OCI-LY7 (cell line): ENCODE measurements at regions not wholly inside any gene's neighbourhood (a gene's known extent, or its start where the extent isn't known, plus 50 kb on each side); places are given as distances from the start of the nearest gene placed in this dataset.
"Not testable (repeated sequence)": the region's sequence is repeated elsewhere in the genome, so short reads cannot be mapped to it uniquely, and the experiment has no call there.

Experiments used
- BruUV-seq: library from RNA; stranded (reverse); fragments of 400-500 nt; replicated peaks from 2 replicates; lab custom pipeline; 2021; lab: Mats Ljungman, UMichigan
- CTCF ChIA-PET: fragments of 300-600 bp; sonication (Branson Sonifier 250); formaldehyde crosslinking; loops from one replicate; lab custom pipeline; 2022; ENCODE audit warnings: antibody characterized with exemption; ENCODE audit not compliant: unreplicated experiment; lab: Charles Lee
- POLR2A ChIA-PET: fragments of 300-600 bp; sonication (Branson Sonifier 250); formaldehyde crosslinking; loops from one replicate; lab custom pipeline; 2022; ENCODE audit warnings: antibody characterized with exemption; lab: Charles Lee
- DNase-seq: peaks from one replicate; pipeline ENCODE4 v3.0.0-alpha.2; 2015; ENCODE audit warnings: low spot score
- H2AFZ ChIP-seq: fragments of 200-600 bp; sonication (generic), shearing (Covaris generic); 2 replicates; pipeline ENCODE4 v1.6.1; 2014; ENCODE audit warnings: mild to moderate bottlenecking, antibody characterized with exemption, low read length, moderate library complexity
- H3K27ac ChIP-seq: fragments of 200-600 bp; sonication (generic); 2 replicates; pipeline ENCODE4 v1.5.1; 2014; ENCODE audit warnings: mixed run types, low read depth, mild to moderate bottlenecking, moderate library complexity, low read length, inconsistent platforms; ENCODE audit not compliant: poor library complexity, severe bottlenecking
- H3K36me3 ChIP-seq: fragments of 200-600 bp; sonication (generic); 2 replicates; pipeline ENCODE4 v1.6.1; 2014; ENCODE audit warnings: mild to moderate bottlenecking, antibody characterized with exemption, low read length, moderate library complexity, mixed read lengths; ENCODE audit not compliant: insufficient read depth
- H3K4me1 ChIP-seq: fragments of 200-600 bp; sonication (generic); 2 replicates; pipeline ENCODE4 v1.5.1; 2014; ENCODE audit warnings: mild to moderate bottlenecking, low read length; ENCODE audit not compliant: insufficient read depth, poor library complexity, severe bottlenecking
- H3K4me2 ChIP-seq: fragments of 200-600 bp; sonication (generic); 2 replicates; pipeline ENCODE4 v1.6.1; 2014; ENCODE audit warnings: mild to moderate bottlenecking, low read length
- H3K4me3 ChIP-seq: fragments of 200-600 bp; sonication (generic); 2 replicates; pipeline ENCODE4 v1.5.1; 2014; ENCODE audit warnings: mild to moderate bottlenecking, low read depth, low read length; ENCODE audit not compliant: poor library complexity, severe bottlenecking
- H3K79me2 ChIP-seq: fragments of 200-600 bp; sonication (generic); 2 replicates; pipeline ENCODE4 v1.6.1; 2016; ENCODE audit warnings: low read depth, mild to moderate bottlenecking, low read length, moderate library complexity, mixed read lengths; ENCODE audit not compliant: insufficient read depth
- H3K9me2 ChIP-seq: fragments of 200-600 bp; sonication (generic); 2 replicates; pipeline ENCODE4 v1.6.1; 2016; ENCODE audit warnings: mild to moderate bottlenecking, low read length, mixed read lengths; ENCODE audit not compliant: insufficient read depth
- H3K9me3 ChIP-seq: fragments of 200-600 bp; sonication (generic); 2 replicates; pipeline ENCODE4 v1.6.1; 2014; ENCODE audit warnings: mild to moderate bottlenecking, mixed run types, low read length, mixed read lengths
- H4K20me1 ChIP-seq: fragments of 200-600 bp; sonication (generic); 2 replicates; pipeline ENCODE4 v1.6.1; 2014; ENCODE audit warnings: mild to moderate bottlenecking, antibody characterized with exemption, low read length, moderate library complexity, mixed read lengths; ENCODE audit not compliant: insufficient read depth
- EZH2phosphoT487 ChIP-seq: fragments of 200-600 bp; sonication (generic); IDR thresholded peaks from 2 replicates; pipeline ENCODE4 v1.6.1; 2018; ENCODE audit warnings: low read depth, borderline replicate concordance, mild to moderate bottlenecking, mixed run types, antibody characterized with exemption, low read length, moderate library complexity, mixed read lengths
- intact Hi-C: fragments of 100-400 bp; cut with micrococcal nuclease; formaldehyde crosslinking; loops from one replicate; pipeline ENCODE4 v1.10.0; 2022; ENCODE audit not compliant: unreplicated experiment
- TF ChIP-seq, protein P1 (sequence below): fragments of 200-600 bp; sonication (generic); conservative IDR thresholded peaks from 2 replicates; pipeline ENCODE4 v1.5.1; 2014; ENCODE audit warnings: mild to moderate bottlenecking, antibody characterized with exemption, low read length, moderate library complexity, mixed read lengths

DNA sequence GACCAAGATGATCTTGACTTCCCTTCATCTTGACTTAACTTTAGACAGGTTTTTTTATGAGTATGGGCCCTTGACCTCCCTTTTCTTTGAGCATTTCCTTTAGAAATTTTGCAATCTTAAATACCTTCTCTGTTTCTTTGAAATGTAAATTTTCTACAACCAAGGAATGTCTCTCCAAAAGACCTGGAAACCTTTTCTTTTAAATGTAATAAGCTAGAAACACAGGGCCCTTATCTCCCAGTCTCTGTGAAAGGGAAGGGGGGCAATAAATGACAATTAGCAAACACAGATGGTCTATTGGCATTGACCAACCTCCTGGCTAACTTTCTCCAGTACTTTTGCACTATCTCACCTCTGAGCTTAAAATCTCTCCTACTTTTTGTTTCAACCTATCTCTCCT is 144.3 kb upstream of the GK2 start:
- no peak for DNase-seq
- Histone ChIP-seq H3K36me3 (no peaks in the 10 kb centered on the region), H3K9me2 (no peaks in the 10 kb centered on the region), H2AFZ (no peak overlapping the region), H4K20me1 (no peaks in the 10 kb centered on the region), H3K9me3 (no peaks in the 10 kb centered on the region), H3K27ac (no peak overlapping the region), H3K4me1 (no peaks in the 10 kb centered on the region), H3K79me2 (no peaks in the 10 kb centered on the region), H3K4me3 (no peak overlapping the region), H3K4me2 (no peak overlapping the region)
- no TSS peak for BruUV-seq
- POLR2A ChIA-PET: no interaction called here
- TF ChIP-seq EZH2phosphoT487: no peak
- TF ChIP-seq, protein P1, sequence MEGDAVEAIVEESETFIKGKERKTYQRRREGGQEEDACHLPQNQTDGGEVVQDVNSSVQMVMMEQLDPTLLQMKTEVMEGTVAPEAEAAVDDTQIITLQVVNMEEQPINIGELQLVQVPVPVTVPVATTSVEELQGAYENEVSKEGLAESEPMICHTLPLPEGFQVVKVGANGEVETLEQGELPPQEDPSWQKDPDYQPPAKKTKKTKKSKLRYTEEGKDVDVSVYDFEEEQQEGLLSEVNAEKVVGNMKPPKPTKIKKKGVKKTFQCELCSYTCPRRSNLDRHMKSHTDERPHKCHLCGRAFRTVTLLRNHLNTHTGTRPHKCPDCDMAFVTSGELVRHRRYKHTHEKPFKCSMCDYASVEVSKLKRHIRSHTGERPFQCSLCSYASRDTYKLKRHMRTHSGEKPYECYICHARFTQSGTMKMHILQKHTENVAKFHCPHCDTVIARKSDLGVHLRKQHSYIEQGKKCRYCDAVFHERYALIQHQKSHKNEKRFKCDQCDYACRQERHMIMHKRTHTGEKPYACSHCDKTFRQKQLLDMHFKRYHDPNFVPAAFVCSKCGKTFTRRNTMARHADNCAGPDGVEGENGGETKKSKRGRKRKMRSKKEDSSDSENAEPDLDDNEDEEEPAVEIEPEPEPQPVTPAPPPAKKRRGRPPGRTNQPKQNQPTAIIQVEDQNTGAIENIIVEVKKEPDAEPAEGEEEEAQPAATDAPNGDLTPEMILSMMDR: no peak
- CTCF ChIA-PET: no interaction called here
- intact Hi-C loops: no loop called here

DNA sequence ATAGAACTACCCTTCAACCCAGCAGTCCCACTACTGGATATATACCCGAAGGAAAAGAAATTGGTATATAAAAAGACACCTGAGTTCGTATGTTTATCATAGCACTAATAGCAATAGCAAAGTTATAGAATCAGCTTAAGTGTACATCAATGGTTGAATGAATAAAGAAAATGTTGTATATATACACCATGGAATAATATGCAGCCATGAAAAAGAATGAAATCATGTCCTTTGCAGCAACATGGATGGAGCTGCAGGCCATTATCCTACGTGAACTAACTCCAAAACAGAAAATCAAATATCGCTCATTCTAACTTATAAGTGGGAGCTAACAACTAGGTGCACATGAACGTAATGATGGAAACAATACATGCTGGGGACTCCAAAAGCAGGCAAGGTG is 143.5 kb upstream of the GK2 start:
- no peak for DNase-seq
- no peaks in the 10 kb centered on the region for H3K36me3 ChIP-seq
- no peak overlapping the region for H3K4me2 ChIP-seq
- TF ChIP-seq, protein P1: no peak
- no peak for TF ChIP-seq EZH2phosphoT487
- H3K79me2 ChIP-seq: no peaks in the 10 kb centered on the region
- intact Hi-C loops: no loop called here
- no peak overlapping the region for H3K4me3 ChIP-seq
- H3K9me2 ChIP-seq: no peaks in the 10 kb centered on the region
- no peaks in the 10 kb centered on the region for H3K9me3 ChIP-seq
- H4K20me1 ChIP-seq: no peaks in the 10 kb centered on the region
- no peak overlapping the region for H2AFZ ChIP-seq
- no TSS peak for BruUV-seq
- no peaks in the 10 kb centered on the region for H3K4me1 ChIP-seq
- no peak overlapping the region for H3K27ac ChIP-seq
- ChIA-PET CTCF (no interaction called here), POLR2A (no interaction called here)

DNA sequence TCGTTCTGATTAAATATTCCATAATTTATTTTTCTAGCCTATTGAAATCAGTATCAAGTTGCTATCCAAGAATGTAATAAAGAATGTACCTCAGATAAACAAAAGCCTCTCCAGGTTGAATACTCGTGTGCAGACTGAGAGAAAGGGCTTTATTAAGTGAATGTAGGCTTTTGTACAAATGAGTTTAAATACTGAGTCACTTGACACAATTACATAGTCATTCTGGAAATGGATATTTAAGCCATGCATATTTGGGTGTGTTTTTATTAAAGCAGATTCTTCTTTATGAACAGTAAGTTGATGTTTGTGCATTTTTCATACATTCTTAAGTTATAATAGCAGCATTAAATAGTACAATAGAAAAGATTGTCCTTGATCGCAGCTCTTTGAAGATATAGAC is 139.8 kb upstream of the GK2 start:
- ChIA-PET POLR2A (no interaction called here), CTCF (no interaction called here)
- H3K9me3 ChIP-seq: no peaks in the 10 kb centered on the region
- BruUV-seq: no TSS peak
- TF ChIP-seq EZH2phosphoT487: no peak
- TF ChIP-seq, protein P1: no peak
- intact Hi-C loops: no loop called here
- no peak for DNase-seq
- no peak overlapping the region for H3K27ac ChIP-seq
- H3K79me2 ChIP-seq: no peaks in the 10 kb centered on the region
- no peak overlapping the region for H2AFZ ChIP-seq
- no peaks in the 10 kb centered on the region for H4K20me1 ChIP-seq
- H3K4me2 ChIP-seq: no peak overlapping the region
- H3K4me3 ChIP-seq: no peak overlapping the region
- no peaks in the 10 kb centered on the region for H3K9me2 ChIP-seq
- H3K4me1 ChIP-seq: no peaks in the 10 kb centered on the region
- H3K36me3 ChIP-seq: no peaks in the 10 kb centered on the region

DNA sequence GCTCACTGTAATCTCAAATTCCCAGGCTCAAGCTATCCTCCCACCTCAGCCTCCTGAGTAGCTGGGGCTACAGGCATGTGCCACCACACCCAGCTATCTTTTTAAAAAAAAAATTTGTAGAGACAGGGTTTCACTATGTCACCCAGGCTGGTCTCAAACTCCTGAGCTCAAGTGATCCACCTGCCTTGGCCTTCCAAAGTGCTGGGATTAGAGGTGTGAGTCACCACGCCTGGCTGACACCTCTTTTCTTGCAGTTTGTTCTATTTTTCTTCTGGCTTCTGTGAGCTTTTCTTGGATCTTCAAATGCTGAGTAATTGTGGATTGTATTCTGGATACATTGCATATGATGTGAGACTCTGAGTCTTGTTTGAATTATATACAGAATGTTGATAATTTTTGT is 137.3 kb upstream of the GK2 start:
- DNase-seq: not testable (repeated sequence)

More for the DNA sequence above, 137.3 kb upstream of the GK2 start:
- H3K9me3 ChIP-seq, CTCF ChIA-PET, BruUV-seq, H3K4me2 ChIP-seq, H3K79me2 ChIP-seq, H3K36me3 ChIP-seq, H3K4me1 ChIP-seq, H3K27ac ChIP-seq, intact Hi-C loops, H4K20me1 ChIP-seq, H3K9me2 ChIP-seq, H2AFZ ChIP-seq, H3K4me3 ChIP-seq: not testable (repeated sequence)
- POLR2A ChIA-PET: interaction anchor here (0.7 kb wide), 1 partner anchor 1717 kb away, joined by 3 read pairs; no protein-coding TSS in a partner anchor
